ENCODE measurements at regions not wholly inside any gene's neighbourhood (a gene's known extent, or its start where the extent isn't known, plus 50 kb on each side); places are given as distances from the start of the nearest gene placed in this dataset.

DNA sequence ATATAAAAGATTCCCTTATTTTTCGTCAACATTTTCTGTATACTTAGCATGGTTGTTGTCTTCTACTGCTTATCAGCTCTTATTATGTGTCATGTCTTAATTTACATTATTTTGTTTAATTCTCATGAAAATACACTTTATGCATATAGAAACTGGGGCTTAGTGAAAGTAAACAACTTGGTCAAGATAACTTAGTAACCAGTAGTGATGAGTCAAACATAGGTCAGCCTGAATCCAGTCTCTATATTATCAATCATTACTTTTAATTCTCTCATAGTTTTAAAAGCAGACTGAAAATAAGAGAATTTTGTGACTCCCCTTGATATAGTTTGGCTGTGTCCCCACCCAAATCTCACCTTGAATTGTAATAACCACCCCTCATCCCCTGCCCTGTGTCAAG lies 119.6 kb upstream of the TPK1 start:
- TF ChIP-seq EZH2 (IDR thresholded peaks at IDR 0.05; ENCODE audit: borderline replicate concordance, insufficient read depth, low read length, poor library complexity, severe bottlenecking) = no peak
- no peak for TF ChIP-seq RAD21 (conservative IDR thresholded peaks at IDR 0.05)
- TF ChIP-seq, protein P1, sequence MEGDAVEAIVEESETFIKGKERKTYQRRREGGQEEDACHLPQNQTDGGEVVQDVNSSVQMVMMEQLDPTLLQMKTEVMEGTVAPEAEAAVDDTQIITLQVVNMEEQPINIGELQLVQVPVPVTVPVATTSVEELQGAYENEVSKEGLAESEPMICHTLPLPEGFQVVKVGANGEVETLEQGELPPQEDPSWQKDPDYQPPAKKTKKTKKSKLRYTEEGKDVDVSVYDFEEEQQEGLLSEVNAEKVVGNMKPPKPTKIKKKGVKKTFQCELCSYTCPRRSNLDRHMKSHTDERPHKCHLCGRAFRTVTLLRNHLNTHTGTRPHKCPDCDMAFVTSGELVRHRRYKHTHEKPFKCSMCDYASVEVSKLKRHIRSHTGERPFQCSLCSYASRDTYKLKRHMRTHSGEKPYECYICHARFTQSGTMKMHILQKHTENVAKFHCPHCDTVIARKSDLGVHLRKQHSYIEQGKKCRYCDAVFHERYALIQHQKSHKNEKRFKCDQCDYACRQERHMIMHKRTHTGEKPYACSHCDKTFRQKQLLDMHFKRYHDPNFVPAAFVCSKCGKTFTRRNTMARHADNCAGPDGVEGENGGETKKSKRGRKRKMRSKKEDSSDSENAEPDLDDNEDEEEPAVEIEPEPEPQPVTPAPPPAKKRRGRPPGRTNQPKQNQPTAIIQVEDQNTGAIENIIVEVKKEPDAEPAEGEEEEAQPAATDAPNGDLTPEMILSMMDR (IDR thresholded peaks at IDR 0.05; ENCODE audit: poor library complexity, severe bottlenecking) = no peak
- TF ChIP-seq EP300 (conservative IDR thresholded peaks at IDR 0.05; ENCODE audit: poor library complexity, severe bottlenecking) = no peak
- no peak for TF ChIP-seq POLR2AphosphoS5 (IDR thresholded peaks at IDR 0.05)
- no peak for TF ChIP-seq MXI1 (conservative IDR thresholded peaks at IDR 0.05; ENCODE audit: poor library complexity, severe bottlenecking)
- TF ChIP-seq TAF1 (IDR thresholded peaks at IDR 0.05; ENCODE audit: low read depth) = no peak
- TF ChIP-seq, protein P2, sequence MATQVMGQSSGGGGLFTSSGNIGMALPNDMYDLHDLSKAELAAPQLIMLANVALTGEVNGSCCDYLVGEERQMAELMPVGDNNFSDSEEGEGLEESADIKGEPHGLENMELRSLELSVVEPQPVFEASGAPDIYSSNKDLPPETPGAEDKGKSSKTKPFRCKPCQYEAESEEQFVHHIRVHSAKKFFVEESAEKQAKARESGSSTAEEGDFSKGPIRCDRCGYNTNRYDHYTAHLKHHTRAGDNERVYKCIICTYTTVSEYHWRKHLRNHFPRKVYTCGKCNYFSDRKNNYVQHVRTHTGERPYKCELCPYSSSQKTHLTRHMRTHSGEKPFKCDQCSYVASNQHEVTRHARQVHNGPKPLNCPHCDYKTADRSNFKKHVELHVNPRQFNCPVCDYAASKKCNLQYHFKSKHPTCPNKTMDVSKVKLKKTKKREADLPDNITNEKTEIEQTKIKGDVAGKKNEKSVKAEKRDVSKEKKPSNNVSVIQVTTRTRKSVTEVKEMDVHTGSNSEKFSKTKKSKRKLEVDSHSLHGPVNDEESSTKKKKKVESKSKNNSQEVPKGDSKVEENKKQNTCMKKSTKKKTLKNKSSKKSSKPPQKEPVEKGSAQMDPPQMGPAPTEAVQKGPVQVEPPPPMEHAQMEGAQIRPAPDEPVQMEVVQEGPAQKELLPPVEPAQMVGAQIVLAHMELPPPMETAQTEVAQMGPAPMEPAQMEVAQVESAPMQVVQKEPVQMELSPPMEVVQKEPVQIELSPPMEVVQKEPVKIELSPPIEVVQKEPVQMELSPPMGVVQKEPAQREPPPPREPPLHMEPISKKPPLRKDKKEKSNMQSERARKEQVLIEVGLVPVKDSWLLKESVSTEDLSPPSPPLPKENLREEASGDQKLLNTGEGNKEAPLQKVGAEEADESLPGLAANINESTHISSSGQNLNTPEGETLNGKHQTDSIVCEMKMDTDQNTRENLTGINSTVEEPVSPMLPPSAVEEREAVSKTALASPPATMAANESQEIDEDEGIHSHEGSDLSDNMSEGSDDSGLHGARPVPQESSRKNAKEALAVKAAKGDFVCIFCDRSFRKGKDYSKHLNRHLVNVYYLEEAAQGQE (IDR thresholded peaks at IDR 0.05; ENCODE audit: borderline replicate concordance) = no peak
- TF ChIP-seq SMC3 (conservative IDR thresholded peaks at IDR 0.05; ENCODE audit: poor library complexity) = no peak

Measured in neural cell (in vitro differentiated cells).